ENCODE measurements at regions not wholly inside any gene's neighbourhood (a gene's known extent, or its start where the extent isn't known, plus 50 kb on each side); places are given as distances from the start of the nearest gene placed in this dataset.

DNA sequence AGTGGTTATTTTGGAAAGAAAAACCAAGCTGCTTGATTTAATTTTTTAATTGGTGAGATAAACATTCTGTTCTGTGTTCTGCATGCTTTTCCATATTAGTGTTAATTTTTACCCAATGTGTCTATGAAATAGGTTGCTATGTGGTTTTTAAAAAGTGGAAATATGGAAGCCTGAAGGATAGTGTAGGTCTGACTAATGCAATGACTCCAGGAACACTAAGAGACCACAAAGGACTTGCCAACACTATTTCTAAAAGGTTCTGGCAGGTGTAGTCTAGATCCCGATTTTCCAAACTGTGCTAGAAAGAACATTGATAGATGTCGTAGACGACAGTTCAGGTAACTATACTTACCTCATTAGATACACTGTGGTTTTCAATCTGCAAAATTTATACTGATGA, 877.4 kb upstream of the GOT2 start:
- TF ChIP-seq RAD21 (IDR thresholded peaks at IDR 0.05; ENCODE audit: low read depth) (no peak), NFIC (IDR thresholded peaks at IDR 0.05) (no peak), EP300 (IDR thresholded peaks at IDR 0.05; ENCODE audit: borderline replicate concordance) (no peak), CREB1 (IDR thresholded peaks at IDR 0.05; ENCODE audit: low read depth) (no peak), TAF1 (IDR thresholded peaks at IDR 0.05; ENCODE audit: low read depth) (no peak), EGR1 (IDR thresholded peaks at IDR 0.05) (no peak), YY1 (IDR thresholded peaks at IDR 0.05; ENCODE audit: low read depth) (no peak), CEBPB (IDR thresholded peaks at IDR 0.05) (no peak)
- TF ChIP-seq, protein P1, sequence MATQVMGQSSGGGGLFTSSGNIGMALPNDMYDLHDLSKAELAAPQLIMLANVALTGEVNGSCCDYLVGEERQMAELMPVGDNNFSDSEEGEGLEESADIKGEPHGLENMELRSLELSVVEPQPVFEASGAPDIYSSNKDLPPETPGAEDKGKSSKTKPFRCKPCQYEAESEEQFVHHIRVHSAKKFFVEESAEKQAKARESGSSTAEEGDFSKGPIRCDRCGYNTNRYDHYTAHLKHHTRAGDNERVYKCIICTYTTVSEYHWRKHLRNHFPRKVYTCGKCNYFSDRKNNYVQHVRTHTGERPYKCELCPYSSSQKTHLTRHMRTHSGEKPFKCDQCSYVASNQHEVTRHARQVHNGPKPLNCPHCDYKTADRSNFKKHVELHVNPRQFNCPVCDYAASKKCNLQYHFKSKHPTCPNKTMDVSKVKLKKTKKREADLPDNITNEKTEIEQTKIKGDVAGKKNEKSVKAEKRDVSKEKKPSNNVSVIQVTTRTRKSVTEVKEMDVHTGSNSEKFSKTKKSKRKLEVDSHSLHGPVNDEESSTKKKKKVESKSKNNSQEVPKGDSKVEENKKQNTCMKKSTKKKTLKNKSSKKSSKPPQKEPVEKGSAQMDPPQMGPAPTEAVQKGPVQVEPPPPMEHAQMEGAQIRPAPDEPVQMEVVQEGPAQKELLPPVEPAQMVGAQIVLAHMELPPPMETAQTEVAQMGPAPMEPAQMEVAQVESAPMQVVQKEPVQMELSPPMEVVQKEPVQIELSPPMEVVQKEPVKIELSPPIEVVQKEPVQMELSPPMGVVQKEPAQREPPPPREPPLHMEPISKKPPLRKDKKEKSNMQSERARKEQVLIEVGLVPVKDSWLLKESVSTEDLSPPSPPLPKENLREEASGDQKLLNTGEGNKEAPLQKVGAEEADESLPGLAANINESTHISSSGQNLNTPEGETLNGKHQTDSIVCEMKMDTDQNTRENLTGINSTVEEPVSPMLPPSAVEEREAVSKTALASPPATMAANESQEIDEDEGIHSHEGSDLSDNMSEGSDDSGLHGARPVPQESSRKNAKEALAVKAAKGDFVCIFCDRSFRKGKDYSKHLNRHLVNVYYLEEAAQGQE (IDR thresholded peaks at IDR 0.05; ENCODE audit: low read depth) = no peak
- TF ChIP-seq, protein P2, sequence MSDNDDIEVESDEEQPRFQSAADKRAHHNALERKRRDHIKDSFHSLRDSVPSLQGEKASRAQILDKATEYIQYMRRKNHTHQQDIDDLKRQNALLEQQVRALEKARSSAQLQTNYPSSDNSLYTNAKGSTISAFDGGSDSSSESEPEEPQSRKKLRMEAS (IDR thresholded peaks at IDR 0.05) = no peak
